IPS-18c (cell line): ENCODE measurements at regions not wholly inside any gene's neighbourhood (a gene's known extent, or its start where the extent isn't known, plus 50 kb on each side); places are given as distances from the start of the nearest gene placed in this dataset.
"Not testable (repeated sequence)": the region's sequence is repeated elsewhere in the genome, so short reads cannot be mapped to it uniquely, and the experiment has no call there.

Source experiments
- H3K4me3 ChIP-seq: 2 replicates; pipeline ENCODE4 v1.7.0; 2013; ENCODE audit warnings: low read depth, mild to moderate bottlenecking, low read length, moderate library complexity; ENCODE audit not compliant: insufficient read depth
- H3K9me3 ChIP-seq: one replicate; pipeline ENCODE4 v1.6.1; 2013; ENCODE audit warnings: mild to moderate bottlenecking, low read length, moderate library complexity; ENCODE audit not compliant: control insufficient read depth, insufficient read depth

DNA sequence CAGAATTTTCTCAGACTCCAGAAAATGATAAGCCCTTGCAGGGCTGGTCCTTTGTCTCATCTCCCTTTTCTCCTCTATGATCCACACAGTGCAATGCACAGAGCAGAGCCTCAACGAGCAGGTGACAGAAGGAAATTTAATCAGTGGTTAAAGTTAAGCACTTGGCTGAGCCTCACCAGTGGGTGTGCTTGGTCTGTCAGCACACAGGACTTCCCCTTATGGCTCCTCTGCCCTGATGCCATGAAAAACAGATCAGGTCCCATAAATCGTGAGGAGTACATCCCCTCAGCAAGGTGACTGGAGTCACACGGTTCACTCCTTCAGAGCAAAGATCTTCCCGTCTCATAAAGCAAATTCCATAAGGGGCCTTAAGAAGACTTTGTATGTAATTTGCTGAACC, 818.2 kb downstream of the UQCRFS1 start:
- Histone ChIP-seq H3K9me3 (no peaks in the 10 kb centered on the region), H3K4me3 (no peak overlapping the region)

DNA sequence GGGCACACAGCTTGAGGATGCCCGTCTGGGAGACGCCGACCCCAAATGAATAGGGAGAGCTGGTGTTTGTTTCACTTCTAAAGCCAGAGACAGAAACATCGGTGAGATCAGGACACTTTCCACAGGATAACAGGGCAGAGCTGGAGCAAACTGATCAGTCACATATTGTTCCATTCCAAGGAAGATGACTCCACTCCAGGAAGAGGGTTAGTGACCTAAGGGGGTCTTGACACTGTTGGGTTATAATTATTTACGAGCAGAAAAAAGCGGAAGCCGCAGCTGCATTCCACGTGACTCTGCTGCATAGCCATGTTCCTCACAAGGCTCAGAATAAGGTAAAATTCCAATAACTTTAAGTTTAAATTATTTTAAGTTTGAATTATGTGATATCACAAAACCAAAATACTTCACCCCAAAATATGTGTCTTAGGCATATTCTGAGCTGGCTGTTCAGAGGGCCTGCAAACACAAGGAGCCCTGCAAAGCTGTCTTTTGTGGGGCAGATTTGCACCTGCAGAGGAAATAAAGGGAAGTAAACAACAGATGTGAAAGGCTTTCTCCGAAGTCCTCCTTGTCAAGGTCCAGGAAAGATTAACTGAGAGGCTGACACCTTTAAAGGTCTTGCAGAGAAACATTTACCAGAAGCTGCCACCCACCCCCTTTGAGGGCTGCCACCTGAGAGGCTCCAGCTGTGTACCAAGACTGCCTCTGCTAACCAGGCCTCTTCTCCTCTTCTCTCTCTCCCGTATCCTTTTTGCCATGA, 819.2 kb downstream of the UQCRFS1 start:
- H3K9me3 ChIP-seq, result no peaks in the 10 kb centered on the region
- no peak overlapping the region for H3K4me3 ChIP-seq

DNA sequence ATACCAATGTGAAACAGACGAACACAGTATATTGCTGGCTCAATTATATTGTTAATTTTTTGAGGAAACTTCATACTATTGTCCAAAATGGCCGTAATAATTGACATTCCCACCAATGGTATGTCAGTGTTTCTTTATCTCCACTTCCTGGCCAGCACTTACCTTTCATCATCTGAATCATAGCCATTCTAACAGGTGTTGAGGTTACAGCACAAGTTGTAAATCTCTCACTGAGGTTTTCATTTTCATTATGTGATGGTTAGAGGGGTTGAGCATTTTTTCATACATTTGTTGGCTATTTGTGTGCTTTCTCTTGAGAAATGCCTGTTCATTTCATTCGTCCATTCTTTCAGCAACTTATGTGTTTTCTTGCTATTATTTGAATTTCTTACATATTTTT, 824.0 kb downstream of the UQCRFS1 start:
- H3K4me3 ChIP-seq, result no peak overlapping the region
- no peaks in the 10 kb centered on the region for H3K9me3 ChIP-seq

DNA sequence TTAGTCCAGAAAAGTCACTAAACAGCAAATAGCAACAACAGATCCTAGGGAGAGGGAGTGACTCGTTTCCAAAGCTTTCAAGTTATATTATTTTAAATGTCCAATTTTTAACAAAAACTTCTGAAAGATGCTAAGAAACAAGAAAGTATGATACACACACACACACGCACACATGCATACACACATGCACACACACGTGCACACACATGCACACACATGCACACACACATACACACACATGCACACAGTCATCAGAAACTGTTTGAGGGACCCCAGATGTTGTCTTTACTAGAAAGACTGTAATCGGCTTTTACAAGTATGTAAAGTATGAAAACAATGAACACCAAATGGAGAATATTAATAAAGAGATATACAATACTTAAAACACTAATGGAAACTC, 825.4 kb downstream of the UQCRFS1 start:
- Histone ChIP-seq H3K4me3 (no peak overlapping the region), H3K9me3 (no peaks in the 10 kb centered on the region)

DNA sequence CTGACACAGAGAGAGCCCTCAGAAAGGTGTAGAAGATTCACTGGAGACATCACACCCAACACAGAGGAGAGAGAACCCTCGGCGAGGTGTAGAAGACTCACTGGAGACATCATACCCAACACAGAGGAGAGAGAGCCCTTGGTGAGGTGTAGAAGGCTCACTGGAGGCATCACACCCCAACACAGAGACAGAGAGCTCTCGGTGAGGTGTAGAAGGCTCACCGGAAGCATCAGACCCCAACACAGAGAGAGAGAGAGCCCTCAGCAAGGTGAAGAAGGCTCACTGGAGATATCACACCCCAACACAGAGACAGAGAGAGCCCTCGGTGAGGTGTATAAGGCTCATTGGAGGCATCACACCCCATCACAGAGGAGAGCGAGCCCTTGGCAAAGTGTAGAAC, 826.5 kb downstream of the UQCRFS1 start:
- H3K4me3 ChIP-seq, result no peak overlapping the region
- H3K9me3 ChIP-seq, result no peaks in the 10 kb centered on the region

DNA sequence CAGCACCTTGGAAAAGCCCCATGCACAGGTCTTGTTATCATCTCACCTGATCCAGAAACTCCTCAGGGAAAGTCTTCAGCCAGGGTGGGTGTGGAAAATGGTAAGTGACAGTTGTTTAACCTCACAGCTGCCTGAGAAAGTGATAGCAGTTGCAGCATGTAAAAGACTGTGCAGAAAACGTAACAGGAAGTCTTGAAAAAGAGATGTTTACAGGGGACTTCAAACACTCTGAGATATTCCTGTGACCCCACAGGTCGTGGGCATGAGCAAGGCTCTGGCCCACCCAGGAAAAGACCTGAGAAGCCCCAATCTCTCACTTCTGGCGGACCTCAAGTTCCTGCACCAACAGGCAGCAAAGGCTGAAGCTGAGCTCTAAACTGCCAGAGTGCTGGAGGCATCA, 826.9 kb downstream of the UQCRFS1 start:
- no peaks in the 10 kb centered on the region for H3K9me3 ChIP-seq

DNA sequence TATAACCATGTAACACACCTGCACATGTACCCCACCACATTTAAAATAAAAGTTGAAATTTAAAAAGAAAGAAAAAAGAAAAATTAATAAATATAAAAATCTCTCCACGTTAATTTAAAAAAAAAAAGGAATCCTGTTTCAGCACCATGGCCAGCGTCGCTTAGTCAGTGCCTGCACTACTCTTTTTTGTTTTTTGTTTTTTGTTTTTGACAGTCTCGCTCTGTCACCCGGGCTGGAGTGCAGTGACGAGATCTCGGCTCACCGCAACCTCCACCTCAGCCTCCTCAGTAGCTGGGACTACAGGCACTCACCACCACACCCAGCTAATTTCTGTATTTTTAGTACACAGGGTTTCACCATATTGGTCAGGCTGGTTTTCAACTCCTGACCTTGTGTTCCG, 835.9 kb downstream of the UQCRFS1 start:
- Histone ChIP-seq H3K9me3 (no peaks in the 10 kb centered on the region), H3K4me3 (no peak overlapping the region)

More for the DNA sequence above, 826.9 kb downstream of the UQCRFS1 start:
- H3K4me3 ChIP-seq, result no peak overlapping the region

DNA sequence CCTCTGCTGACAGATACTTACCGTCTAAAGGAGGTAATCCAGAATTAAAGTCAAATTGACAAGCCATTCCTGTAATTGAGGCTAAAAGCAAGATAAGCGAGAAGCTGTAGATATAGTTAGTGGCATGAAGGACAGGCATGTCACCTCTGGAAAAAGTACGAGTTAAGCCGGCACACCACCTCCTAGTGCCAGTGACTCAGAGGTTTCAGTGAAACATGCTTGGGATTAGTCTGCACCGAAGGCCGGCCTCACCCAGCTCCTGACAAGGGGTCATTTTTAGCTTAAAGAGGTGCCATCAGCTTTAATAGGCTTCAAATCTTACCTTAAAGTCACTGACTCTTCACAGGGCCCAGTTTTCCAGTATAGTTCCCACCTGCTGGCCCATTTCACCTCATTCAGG, 838.0 kb downstream of the UQCRFS1 start:
- no peak overlapping the region for H3K4me3 ChIP-seq
- no peaks in the 10 kb centered on the region for H3K9me3 ChIP-seq

DNA sequence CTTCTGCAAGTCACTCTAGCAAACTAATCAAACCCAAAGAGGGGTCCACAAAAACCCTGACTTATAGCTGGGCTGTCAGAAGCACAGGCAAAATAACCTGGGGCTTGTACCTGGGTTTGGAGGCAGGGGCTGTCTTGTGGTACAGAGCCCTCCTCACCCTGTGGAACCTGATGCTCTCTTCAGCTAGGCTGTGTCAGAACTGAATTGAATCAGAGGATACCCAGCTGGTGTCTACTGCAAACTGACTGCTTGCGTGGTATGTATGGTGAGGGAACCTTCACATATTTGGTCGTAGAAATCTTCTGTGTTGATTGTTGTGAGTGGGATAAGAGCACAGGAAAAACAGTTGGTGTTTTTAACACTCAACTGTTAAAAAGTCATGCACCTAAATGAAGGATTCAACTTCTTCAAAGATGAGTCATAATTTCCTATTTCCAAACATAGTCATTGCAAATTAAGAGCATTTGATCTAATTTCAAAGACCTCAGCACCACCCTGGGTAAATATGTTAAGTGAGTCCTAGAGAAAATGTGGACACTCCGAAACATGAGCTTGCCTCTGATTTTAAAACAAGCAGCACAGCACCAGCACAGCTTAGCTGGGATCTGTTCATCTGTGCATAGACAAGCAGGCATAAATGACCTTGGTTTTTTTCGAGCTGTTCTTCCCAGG, 840.2 kb downstream of the UQCRFS1 start:
- no peak overlapping the region for H3K4me3 ChIP-seq
- no peaks in the 10 kb centered on the region for H3K9me3 ChIP-seq

DNA sequence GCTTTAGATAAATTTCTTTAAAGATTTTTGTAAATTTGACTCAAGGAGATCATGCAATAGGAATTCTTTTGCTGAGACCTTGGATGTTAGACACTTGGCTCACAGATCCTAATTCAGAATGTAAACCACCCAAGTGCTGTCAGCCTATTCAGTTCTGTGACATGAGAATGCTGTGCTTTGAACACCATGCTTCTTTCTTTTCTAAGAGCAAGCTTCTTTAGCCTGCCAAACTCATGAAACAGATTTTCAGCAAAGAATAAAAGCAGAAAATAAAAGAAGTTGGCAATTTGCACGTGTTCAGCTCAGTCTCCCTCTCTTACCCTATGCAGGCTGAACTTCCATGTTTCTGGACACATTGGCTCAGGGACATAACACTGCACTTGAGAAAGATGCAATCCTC, 845.8 kb downstream of the UQCRFS1 start:
- H3K4me3 ChIP-seq, result no peak overlapping the region
- no peaks in the 10 kb centered on the region for H3K9me3 ChIP-seq

DNA sequence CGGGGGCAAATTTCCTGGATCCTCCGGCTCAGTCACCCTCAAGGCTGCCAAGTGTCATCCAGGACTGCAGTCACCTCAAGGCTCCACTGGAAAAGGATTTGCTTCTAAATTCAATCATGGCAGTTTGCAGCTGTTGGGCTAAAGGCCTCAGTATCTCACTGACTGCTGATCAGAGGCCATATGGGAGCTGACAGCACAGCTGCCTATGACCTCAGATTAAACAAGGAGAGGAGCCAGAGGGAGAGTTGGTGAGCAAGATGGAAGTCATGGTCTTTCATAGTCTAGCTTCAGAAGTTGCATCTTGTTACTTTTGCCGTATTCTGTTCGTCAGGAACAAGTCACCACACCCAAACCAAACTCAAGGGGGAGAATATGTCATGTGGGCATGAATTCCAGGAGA, 849.7 kb downstream of the UQCRFS1 start:
- Histone ChIP-seq H3K4me3 (no peak overlapping the region), H3K9me3 (no peaks in the 10 kb centered on the region)

DNA sequence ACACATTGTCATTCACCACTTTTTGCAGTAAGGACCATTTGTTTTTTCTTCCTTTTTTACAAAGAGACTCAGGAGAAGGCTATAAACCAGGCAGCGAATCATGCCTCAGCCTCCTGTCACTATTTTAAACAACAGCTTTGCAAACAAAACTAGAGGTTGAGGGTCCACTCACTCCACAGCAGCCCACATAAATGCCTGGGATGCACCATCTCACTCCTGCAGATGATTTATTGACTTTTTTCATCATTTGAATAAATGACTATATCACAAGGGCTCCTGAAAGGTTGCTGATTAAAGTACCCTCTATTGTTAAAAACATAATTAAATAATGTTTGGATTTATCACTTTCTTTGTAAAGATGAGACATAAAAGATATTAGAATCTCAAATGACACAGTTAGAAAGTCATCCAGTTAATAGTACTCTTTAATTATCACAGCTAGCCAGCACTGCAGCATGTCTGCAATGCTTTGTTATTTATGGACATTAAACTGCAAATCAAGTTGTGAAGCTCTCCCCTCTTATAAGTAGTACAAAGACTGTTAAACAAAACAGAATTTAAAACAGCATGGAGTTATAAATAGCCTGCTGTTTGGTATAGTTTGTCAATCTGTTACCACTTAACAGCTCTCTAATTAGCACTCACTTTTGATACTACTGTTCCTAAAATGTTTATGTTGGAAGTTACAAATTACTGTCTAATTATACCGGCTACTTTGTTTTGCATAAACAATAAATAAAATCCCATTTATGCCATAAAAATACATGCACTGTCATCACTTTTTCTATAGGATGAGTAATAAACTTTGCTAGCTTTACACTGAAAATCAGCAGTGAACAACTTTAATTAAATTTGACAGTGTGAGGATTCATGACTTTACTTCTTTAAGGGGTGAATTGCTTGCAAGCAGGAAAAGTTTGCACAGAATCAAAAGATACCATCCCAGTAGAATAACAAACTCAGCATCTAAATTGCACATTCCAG, 853.2 kb downstream of the UQCRFS1 start:
- Histone ChIP-seq H3K4me3 (no peak overlapping the region), H3K9me3 (no peaks in the 10 kb centered on the region)

DNA sequence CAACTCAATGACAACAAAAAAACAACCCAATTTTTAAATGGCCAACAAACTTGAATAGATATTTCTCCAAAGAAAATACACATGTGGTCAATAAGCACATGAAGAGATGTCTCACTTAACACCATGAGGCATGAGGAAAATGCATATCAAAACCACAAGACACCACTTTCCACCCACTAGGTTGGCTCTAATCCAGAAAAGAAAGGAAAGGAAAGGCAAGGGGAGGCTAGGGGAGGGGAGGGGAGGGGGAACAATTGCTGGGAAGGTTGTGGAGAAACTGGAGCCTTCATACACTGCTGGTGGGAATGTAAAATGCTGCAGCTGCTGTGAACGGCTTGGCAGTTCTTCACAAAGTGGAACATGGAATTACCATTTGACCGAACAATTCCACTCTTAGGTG, 854.3 kb downstream of the UQCRFS1 start:
- H3K9me3 ChIP-seq, result no peaks in the 10 kb centered on the region
- no peak overlapping the region for H3K4me3 ChIP-seq

DNA sequence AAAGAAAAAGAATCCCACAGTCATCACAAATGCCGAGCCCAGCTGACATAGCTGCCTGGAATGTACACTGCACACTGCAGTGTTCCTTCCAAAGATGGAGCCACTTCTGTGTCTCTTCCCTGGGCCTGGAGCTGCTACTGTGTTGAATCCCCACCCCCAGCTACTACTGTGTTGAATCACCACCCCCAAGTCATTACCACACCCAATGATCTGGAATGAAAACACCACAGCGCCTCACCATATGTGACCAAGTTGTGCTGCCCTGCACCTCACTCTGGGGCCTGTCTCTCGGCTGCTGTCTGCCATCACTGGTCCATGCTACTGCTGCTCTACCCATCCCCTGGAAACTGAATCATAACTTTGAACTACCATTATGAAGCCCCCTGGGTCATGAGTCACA, 861.2 kb downstream of the UQCRFS1 start:
- no peaks in the 10 kb centered on the region for H3K9me3 ChIP-seq

DNA sequence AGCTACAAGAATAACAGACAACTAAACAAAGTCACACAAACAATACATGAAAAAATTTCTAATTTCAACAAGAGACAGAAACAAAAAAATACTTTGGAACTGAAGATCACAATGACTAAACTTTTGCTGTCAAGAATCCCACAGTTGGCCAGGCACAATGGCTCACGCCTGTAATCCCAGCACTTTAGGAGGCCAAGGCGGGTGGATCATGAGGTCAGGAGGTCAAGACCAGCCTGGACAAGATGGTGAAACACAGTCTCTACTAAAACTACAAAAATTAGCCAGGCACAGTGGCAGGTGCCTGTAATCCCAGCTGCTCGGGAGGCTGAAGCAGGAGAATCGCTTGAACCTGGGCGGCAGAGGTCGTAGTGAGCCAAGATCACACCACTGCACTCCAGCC, 861.6 kb downstream of the UQCRFS1 start:
- H3K9me3 ChIP-seq, H3K4me3 ChIP-seq: not testable (repeated sequence)

More for the DNA sequence above, 861.2 kb downstream of the UQCRFS1 start:
- no peak overlapping the region for H3K4me3 ChIP-seq

DNA sequence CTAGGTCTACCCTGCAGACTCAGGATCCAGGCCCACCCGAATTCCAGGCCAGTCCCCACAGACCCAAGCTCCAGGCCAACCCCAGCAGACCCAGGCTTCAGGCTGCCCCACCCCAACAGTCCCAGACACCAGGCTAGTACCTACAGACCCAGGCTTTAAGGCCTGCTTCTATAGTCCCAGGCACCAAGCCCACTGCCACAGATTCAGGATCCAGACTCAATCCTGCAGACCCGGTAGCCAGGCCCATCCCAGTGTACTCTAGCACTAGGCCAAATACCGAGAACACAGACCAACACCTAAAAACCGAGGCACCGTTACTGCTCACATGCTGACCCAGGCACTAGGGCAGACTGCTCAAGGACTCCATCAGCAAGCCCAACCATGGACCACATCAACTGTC, 862.3 kb downstream of the UQCRFS1 start:
- Histone ChIP-seq H3K9me3 (no peaks in the 10 kb centered on the region), H3K4me3 (no peak overlapping the region)

DNA sequence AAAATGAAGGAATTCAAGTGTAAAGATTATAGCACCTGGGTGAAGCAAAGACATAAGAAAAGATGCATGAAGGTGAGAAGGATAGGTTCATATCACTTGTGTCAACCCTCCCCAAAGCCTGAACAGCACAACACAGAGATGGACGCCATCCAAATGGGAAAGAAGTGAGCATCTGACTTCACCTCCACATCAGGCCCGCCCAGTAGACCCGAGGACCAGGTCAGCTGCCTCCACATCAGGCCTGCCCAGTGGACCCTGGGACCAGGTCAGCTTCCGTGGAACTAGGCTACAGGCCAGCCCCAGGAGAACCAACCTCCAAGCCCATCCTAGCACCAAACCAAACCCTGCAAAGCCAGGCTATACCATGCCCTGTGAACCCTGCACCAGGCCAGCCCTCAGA, 862.9 kb downstream of the UQCRFS1 start:
- Histone ChIP-seq H3K9me3 (no peaks in the 10 kb centered on the region), H3K4me3 (no peak overlapping the region)

DNA sequence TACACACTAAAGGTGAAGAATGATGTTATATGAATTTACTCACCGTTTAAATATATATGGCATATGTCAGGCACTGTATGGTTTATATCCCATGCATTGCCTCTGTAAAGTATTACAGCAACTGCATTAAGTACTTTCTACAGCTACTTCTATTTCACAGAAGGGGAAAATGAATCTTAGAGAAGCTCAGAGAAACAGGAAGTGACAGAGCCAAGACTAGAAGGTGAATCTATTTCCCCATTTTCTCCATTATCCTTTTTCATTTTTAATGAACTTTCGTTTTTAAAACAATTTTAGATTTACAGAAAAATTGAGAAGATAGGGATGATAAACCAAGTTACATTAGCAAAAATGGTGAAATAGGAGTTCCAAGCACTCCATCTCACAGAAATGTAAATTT, 863.3 kb downstream of the UQCRFS1 start:
- no peak overlapping the region for H3K4me3 ChIP-seq

More for the DNA sequence above, 863.3 kb downstream of the UQCRFS1 start:
- H3K9me3 ChIP-seq, result no peaks in the 10 kb centered on the region
